ENCODE measurements at regions not wholly inside any gene's neighbourhood (a gene's known extent, or its start where the extent isn't known, plus 50 kb on each side); places are given as distances from the start of the nearest gene placed in this dataset.
"Not testable (repeated sequence)": the region's sequence is repeated elsewhere in the genome, so short reads cannot be mapped to it uniquely, and the experiment has no call there.

GRCh38 chr13:21920802-21921201 lies 249.9 kb downstream of the FGF9 start:
- not testable (repeated sequence) for DNase-seq

DNA sequence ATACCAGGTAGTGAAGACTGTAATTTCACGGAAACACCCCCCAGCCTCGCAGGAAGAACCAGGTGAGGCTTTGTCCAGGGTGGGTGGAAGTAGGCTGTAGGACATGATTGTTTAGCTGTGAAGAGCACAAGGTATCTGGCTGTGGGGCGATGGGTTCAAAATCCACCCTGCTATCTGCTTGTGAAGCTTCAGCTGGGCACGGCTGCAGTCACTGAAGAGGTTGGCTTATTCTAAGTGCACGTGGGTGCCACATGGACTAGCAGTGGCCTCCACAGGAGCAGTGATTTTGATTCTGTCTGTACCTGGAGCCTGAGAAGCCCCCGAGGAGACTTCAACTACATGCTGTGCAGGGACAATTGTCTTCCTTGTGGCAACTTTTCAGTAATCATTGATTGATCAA lies 254.1 kb downstream of the FGF9 start:
- DNase-seq = no peak

DNA sequence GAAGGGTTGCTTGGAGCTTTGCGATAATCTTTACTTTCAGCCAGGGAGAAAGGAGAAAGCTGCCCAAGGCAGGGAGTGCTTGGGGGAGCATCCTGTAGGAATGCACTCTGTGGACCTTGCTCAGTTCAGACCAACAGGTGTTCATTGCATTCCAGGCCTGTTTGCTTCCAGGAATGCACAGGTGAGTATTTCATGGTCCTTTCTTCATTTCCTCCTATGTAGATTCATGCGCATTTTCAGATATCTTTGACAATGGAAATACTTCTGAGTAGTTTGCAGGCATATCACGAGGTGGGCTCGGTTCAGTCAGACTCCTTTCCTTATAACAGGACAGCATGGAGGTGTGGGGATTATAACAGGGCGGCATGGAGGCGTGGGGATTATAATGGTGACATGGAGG lies 254.8 kb downstream of the FGF9 start:
- no peak for DNase-seq

DNA sequence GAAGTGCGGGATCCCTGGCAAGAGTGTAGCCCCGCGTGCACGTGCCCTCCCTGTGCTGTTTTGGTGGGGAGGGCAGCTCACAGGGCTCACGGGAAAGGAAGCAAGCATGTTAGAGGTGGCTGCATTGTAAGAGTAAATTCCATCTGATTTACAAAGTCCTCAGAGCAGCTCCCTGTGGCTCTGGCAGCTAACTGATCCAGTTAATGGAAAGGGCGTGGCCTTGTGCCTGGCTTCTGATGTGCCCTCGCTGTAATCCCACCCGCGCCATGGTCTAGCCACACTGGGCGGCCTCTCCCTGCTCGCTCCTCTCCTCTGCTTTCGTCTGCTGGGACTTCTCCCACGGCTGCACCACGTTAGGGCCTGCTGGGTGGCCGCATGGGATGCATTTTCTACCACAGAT lies 258.5 kb downstream of the FGF9 start:
- no peak for DNase-seq

DNA sequence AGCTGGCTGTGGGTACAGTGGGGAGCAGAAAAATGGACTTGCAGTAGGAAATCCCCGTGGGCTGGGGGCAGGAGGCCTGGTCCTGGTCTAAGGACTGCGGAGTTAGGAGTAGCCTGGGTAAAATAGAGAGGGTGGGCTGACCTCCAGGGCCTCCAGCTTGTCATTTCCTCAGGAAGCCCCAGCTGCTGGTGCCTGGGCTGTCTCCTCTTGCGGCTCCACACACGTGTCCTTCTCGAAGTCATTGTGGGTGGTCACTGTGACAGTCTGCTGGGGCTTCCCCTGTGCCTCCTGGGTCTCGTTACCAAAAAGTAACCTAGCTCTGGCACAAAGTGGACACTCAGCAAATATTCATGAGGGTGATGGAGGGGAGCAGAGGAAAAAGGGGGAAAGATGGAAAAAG lies 259.7 kb downstream of the FGF9 start:
- DNase-seq = no peak

- no peak for DNase-seq
Measured at GRCh38 chr13:21932578-21932977, 261.7 kb downstream of the FGF9 start.

DNA sequence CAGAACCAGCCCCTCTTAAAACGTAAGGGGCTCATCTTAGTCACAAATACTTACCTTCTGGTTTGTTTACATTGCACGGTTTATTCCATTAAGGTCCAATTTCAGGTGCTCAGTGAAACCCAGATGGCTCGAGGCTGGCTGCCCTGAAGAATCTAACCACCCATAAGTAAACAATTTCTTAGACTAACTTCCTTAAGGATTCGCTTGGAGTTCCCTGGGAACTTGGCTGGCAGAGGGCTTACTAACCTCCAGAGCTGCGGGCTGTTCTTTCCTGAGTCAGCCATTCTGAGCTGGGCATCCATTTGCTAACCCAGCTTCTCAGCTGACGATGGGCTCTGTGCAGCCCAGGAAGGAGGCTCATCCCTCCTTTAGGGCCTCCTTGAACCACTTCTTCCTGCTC lies 262.1 kb downstream of the FGF9 start:
- no peak for DNase-seq

DNA sequence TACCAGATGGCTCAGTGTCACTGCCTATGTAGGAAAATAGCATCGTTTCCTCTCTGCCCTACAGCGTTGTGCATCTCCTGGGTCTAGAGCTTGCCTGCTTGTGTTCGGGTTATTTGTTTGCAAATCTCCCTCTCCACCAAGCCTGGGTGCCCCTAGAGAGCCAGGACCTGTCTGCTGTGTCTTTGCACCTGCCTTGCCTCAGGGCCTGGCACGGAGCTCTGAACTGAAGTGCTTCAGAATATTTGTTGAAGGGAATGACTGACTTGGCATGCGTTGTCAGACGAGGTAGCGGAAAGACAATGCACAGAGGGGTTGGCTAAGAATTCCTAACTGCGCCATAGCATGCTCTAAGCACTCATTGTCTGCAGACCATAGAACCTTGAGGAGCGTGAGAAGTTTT lies 263.4 kb downstream of the FGF9 start:
- DNase-seq = no peak

DNA sequence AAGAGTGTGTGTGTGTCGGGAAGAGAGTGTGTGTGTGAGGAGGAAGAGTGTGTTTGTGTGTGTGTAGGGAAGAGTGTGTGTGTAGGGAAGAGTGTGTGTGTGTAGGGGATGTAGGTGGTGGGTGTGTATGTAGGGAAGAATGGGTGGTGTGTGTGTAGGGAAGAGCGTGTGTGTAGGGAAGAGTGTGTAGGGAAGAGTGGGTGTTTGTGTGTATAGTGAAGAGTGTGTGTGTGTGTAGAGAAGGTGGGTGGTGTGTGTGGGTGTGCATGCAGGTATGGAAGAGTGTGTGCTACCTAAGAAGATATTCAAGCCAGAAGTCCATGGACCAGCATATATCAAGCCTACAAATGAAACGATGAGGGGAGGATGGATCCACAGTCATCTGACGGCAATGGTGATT lies 265.8 kb downstream of the FGF9 start:
- no peak for DNase-seq

GRCh38 chr13:21938168-21938567 lies 267.3 kb downstream of the FGF9 start:
- DNase-seq = no peak

- DNase-seq = no peak
Measured at GRCh38 chr13:21938636-21939035, 267.8 kb downstream of the FGF9 start.

DNA sequence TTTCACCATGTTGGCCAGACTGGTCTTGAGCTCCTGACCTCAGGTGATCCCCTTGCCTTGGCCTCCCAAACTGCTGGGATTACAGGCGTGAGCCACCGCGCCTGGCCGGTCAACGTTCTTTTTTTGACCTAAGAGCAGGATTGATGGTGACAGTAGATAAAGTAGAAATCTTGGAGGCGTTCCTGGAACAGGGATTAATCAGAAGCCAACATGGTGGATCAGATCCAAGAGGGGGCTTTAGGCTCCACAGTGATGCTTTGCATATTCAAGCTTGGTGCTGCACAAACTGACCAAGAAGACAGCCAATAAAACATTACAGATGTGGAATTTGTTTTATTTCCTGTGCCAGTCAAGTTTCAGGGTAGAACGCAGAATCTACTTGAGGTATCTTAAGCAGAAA lies 271.2 kb downstream of the FGF9 start:
- no peak for DNase-seq

DNA sequence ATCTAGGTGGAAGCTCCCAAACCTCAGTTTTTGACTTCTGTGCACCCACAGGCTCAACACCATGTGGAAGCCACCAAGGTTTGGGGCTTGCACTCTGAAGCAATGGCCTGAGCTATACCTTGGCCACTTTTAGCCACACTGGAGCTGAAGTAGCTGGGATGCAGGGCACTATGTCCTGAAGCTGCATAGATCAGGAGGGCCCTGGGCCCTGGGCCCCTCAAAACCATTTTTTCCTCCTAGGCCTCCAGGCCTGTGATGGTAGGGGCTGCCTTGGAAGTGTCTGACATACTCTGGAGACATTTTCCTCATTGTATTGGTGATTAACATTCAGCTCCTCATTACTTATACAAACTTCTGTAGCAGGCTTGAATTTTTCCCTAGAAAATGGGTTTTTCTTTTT lies 273.7 kb downstream of the FGF9 start:
- no peak for DNase-seq

DNA sequence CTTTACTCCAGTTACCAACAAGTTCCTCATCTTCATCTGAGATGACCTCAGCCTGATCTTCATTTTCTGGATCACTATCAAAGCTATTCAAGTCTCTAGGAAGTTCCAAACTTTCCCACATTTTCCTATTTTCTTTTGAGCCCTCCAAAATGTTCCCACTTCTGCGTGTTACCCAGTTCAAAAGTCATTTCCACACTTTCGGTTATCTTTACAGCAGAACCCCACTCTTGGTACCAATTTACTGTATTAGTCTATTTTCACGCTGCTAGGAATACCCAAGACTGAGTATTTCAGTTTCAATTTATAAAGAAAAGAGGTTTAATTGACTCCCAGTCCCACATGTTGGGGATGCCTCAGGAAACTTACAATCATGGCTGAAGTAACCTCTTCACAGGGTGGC lies 274.3 kb downstream of the FGF9 start:
- no peak for DNase-seq

DNA sequence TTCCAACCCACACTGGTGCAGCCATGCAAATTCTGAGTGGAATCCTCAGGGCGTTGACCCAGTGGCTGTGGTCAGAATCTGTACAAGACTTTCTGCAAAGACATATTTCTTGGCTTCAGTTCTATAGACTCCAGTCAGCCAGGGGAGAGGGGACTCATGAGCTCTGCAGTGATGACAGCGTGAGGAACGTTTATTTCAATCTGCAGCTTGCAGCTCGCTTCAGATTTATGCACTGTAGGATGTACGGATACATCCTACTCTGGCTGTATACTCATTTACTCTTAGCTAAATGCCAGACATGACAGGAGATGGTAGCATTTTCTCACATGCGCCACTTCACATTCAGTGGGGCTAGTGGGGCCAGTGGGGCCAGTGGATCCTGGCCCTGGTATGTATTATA lies 276.1 kb downstream of the FGF9 start:
- no peak for DNase-seq

- DNase-seq = no peak
Measured at GRCh38 chr13:21948769-21949474, 278.0 kb downstream of the FGF9 start.

- no peak for DNase-seq
Measured at GRCh38 chr13:21949818-21950429, 279.1 kb downstream of the FGF9 start.

- no peak for DNase-seq
Measured at GRCh38 chr13:21956666-21957065, 285.8 kb downstream of the FGF9 start.

DNA sequence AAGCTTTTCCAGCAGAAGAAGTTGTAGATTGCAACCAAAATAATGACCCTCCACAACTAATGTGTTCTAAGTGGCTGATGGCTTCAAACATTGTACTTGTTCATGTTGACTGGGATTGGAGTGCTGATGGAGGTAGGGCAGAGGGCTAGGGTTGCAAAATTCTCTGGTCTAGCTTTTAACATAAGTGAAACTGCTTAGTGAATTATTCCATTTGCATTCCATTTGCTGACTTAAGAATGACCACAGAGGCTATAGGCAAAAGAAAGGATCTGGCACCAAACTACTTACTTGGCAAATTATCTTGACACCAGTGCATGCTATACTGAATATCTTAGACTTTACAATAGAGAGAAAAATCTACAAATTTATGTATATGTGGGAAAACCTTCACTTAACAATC lies 287.0 kb downstream of the FGF9 start:
- no peak for DNase-seq

GRCh38 chr13:21960108-21960507 lies 289.2 kb downstream of the FGF9 start:
- DNase-seq = no peak

DNA sequence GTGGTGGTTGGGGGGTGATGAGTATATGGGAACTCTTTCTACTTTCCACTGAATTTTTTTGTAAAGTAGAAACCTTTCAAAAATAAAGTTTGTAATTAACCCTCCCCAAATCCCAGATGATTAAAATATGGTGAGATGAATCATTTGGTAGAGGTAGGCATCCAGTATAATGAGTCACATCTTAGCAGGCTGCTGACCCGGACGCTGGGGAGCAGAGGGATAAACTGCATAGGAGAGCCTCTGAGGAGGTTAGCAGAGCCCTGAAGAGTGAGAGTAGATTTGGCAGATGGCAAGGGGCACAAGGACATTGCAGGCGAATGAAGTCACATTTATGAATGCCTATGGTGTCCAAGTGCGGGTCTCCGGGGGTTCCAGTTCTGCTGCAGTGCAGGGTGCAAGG lies 293.8 kb downstream of the FGF9 start:
- DNase-seq = no peak

DNA sequence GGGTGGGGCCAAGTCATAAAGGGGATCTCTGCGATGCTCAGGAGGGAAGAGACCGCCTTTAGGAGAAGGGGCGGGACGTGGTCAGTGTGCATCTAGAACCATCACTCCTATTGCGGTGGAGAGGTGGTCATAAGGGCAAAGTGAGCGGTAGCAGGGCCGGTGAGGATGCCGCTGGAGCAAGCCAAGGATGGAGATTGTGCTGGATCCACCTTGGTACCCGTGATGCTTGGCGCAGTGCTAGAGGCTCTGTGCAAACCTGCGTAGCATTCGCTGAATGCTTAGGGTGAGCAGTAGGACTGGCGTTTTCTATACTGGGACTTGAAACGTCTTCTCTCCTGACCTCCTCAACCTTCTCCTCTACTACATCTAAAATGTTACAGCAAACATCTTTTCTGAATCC lies 294.2 kb downstream of the FGF9 start:
- DNase-seq = no peak

DNA sequence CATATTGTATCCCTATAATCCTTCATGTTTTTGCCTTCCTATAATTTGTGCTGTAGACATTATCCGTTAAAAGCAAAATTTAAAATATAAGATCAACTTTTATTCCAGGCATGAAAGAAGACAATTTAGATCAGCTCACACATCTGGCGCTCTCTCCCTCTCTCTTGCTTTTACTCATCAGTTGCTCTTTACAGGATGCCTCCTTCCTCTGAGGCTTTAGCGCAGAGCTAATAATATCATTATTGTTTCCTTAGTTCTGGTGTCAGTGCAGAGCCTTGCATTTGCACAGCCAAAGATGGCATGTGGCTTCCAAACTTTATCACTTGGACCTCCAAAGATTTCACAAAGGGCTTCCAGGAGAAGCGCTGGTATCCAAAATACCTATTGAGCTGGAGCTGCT lies 295.1 kb downstream of the FGF9 start:
- DNase-seq = no peak

DNA sequence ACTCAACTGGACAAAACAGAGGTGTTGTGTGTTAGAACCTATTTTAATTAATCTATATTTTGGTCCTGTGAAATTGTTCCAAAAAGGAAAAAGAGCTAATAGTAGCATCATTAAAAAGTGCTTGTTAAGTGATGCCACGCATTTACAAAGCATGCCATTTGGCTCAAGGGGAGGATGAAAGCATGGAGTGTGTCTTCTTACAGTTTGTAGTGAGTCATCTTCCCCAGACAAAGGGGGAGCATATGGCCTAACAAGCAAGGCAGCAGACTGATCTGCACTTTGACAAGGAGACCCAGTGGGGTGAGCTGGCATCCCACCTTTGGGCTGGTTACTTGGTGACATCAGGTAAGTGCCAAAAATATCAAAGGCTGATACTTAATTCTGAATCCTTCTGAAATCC lies 297.0 kb downstream of the FGF9 start:
- DNase-seq = no peak

- DNase-seq = no peak
Measured at GRCh38 chr13:21970172-21970571, 299.3 kb downstream of the FGF9 start.

Measured in RPMI8226 (cell line).